Stimulated activated CD4-positive, alpha-beta T cell treated with anti-CD3 and anti-CD28 coated beads, Interleukin-15, amount 100 ng/mL, for 48 hours (primary cell): ENCODE measurements at regions not wholly inside any gene's neighbourhood (a gene's known extent, or its start where the extent isn't known, plus 50 kb on each side); places are given as distances from the start of the nearest gene placed in this dataset.
"Not testable (repeated sequence)": the region's sequence is repeated elsewhere in the genome, so short reads cannot be mapped to it uniquely, and the experiment has no call there.

Experiments used
- DNase-seq, 2 donors: peaks; one replicate each; pipeline ENCODE4 v3.0.0-alpha.2; 2020; ENCODE audit warnings: low read depth in 2 of 2

GRCh38 chr15:60134609-60135008 is 130.5 kb downstream of the FOXB1 start:
- no peak for DNase-seq

DNA sequence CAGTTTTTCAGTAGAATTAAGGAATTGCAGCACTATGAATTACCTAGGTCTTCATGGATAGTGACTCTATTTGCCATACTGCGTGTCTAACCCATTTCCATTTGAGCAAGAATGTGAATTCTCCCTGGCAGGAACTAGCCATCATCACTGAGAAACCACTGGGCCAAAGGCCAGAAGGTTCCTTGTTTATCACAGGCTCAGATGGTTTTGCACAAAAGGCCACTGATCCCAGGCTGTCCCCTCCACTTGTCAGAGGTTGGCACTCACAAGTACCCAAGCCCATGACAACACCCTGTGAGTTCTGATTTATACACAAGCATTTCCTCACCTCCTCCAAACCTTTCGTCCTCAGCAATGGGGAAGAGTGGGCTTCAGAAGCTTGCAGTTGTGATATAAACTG is 131.8 kb downstream of the FOXB1 start:
- no peak for DNase-seq

DNA sequence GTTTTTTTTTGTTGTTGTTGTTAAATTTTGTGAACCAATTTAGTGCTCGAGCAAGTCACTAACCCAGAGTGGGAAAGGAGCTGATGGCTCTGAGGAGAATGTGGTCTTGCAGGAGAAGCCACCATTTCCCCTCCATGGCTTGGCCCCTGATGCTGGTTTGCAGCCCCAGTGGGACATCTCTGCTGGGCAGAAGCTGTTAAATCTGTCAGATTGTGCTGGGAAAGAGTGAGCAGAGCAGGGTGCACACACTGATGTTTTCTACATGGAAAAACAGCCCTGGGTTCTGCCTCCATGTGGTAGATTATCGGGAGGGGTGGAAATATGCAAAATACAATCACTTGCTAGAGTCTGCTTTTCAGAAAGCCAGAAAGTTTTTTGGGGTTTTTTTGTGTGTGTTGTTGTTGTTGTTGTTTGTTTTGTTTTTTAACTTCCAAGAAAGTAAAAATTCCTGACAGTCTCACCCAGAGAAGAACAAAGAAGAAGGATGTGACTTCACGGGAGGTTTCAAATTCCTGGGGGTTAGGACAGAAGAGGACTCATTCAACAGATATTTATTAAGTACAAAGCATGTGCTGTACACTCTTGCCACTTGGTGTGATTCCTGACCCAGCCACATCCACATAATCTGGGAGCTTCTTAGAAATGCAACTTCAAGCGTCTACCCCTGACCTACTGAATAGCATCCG is 133.7 kb downstream of the FOXB1 start:
- DNase-seq = no peak

- DNase-seq = no peak
These were observed 134.4 kb downstream of the FOXB1 start for GRCh38 chr15:60138397-60138968.

- no peak for DNase-seq
These were observed 148.3 kb downstream of the FOXB1 start for GRCh38 chr15:60152386-60152785.

GRCh38 chr15:60154764-60155325 is 150.7 kb downstream of the FOXB1 start:
- no peak for DNase-seq

DNA sequence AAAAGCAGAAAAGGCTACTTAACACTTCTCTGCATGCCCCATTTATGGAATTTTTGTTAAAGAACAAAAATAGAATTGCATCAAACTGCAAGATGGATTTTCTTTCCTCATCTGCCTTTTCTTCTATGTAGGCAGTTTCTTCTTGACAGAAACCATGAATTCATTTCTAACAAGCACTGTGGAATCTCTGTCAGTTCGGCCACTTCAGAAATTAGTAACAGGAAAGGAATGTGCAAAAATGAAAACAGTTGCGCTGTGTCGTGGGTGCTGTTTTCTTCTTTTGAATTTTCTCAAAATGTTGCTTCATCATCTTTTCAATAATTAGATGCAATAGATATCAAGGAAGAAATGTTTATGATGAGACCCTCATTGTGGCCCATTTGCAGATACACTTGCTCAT is 151.6 kb downstream of the FOXB1 start:
- DNase-seq = no peak

GRCh38 chr15:60160909-60161308 is 156.8 kb downstream of the FOXB1 start:
- no peak for DNase-seq

- DNase-seq = no peak
These were observed 157.6 kb downstream of the FOXB1 start for GRCh38 chr15:60161704-60162103.

- DNase-seq = no peak
These were observed 158.3 kb downstream of the FOXB1 start for GRCh38 chr15:60162251-60162967.

GRCh38 chr15:60162968-60163355 is 158.9 kb downstream of the FOXB1 start:
- DNase-seq = no peak

DNA sequence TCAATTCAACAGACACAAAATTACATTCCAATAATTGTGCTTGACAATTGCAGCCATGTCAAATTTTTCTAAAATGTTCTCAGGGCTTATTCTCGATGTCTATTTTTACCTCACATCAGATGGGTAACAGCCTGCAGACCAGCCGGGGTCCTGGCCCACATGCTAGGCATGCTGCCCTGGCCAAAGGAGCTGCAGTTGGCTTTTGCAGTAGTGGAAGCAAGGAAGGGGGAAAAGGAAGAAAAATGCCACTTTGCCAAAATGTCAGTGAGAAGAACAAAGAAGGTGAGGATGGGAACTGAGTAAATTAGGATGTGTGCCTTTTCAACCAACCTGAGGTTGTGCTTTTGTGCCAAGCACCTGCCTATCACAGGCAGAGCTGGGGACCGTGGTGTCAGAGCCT is 161.0 kb downstream of the FOXB1 start:
- no peak for DNase-seq

DNA sequence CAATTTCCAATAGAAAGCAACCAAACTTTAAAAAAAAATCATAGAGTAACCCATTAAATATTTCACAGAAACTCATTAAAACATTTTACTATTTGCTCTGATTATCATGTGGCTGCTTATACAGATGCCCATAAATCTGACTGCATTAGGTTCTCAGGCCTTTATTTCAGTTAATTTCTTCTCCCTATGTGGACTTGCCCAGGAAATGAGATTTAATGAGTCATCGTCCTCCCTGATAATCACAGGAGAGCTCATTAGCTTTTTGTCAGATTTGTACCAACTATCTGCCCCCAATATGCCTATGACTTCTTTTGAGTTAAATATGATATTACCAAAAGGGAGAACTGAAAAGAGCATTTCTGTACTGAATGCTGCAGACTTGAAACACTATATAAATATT is 168.0 kb downstream of the FOXB1 start:
- DNase-seq = no peak

- DNase-seq = no peak
These were observed 175.8 kb downstream of the FOXB1 start for GRCh38 chr15:60179786-60180391.

- DNase-seq = not testable (repeated sequence)
These were observed 177.8 kb downstream of the FOXB1 start for GRCh38 chr15:60181957-60182356.

- DNase-seq = no peak
These were observed 179.3 kb downstream of the FOXB1 start for GRCh38 chr15:60183366-60183765.

DNA sequence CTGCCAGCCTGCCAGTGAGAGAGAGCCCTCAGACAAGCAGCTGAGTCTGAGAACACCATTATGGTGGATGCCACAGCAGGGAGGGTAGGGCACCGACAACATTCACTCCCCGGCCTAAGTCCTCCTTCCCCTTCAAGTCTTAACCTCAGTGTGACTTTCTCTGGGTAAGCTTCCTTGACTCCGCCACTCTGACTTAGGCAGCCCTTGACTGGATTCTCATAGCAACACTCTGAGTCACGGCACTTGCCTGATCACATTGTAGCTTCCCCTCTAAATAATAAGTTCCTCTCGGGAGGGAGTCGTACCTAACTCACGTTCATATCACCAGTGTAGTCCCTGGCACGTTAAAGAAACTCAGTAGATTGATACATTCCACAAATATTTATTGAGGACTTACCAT is 180.5 kb downstream of the FOXB1 start:
- no peak for DNase-seq

DNA sequence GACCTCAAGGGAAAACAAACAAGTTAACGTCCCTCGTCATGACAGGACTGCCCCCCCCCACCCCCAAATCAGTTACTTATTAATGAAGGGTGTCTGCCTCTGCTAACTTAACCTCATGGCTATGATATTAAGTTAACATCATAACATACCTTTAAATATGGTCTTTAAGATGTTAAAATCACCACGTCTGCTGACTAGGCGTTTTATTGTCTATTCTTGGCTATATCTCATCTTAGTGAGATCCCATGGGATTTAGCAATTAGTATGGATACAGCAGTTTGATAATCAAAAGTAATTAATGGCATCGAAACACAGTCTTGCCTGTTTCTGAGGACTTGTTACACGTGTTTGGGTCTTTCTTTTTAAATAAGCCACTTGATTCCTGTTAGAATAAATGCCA is 186.9 kb downstream of the FOXB1 start:
- DNase-seq = no peak

- no peak for DNase-seq
These were observed 187.7 kb downstream of the FOXB1 start for GRCh38 chr15:60191821-60192220.

GRCh38 chr15:60195611-60196010 is 191.5 kb downstream of the FOXB1 start:
- no peak for DNase-seq

DNA sequence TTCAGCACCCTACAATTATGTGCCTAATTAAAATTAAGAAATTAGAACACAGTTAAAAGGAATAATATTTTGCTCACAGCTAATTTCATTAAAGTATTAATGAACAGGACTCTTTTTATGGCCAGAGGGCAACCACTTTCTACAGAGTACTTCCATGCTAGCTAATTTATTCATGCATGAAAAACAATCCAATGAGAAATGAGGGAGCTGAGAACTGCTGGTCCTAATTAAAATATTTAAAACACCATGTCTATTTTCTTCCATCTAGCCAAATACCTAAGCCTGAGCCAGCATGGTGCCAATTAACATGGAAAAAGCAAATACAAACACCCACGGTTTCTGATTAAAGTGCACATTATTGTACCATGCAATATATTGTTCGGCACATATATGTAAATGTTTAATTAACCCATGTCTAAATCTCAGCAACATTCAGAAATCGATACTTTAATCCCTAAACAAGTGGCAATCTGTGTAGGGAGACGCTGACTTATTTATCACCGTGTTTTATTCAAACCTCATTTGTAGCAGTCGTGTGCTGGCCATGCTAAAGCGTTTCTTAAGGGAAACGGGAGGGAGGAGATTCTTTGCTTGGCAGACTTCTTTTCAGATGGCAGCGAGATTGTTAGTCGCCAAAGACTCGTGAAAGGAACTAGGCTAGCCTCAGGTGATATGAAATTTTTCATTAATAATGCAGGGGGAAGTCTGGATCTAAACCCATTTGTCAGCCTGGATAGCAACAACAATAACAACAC is 193.5 kb downstream of the ANXA2 start:
- DNase-seq = no peak

DNA sequence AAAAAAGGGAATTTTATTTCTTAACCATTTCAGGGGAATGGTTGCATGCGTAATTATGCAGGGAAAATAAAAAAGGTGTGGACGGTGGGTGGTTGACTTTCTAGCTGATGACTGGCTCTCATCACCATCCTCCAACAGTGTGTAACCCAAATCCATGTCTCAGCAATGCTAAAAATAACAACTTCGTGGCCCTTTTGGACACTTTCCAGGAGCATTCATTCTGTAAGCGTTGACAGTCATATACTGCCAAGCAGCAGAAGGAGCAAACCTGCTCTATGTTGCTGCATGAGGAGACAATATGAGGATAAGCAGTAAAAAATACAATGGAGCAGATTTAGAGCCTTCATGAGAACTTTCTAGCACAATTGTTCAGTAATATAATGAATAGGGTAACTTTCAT is 189.1 kb downstream of the ANXA2 start:
- DNase-seq = no peak
